GM11168 (cell line): ENCODE measurements at regions not wholly inside any gene's neighbourhood (a gene's known extent, or its start where the extent isn't known, plus 50 kb on each side); places are given as distances from the start of the nearest gene placed in this dataset.
"Not testable (repeated sequence)": the region's sequence is repeated elsewhere in the genome, so short reads cannot be mapped to it uniquely, and the experiment has no call there.

Source experiments
- in situ Hi-C: fragments of 300-500 bp; cut with MboI; formaldehyde crosslinking; loops from one replicate; pipeline ENCODE4 v1.12.0; 2022; ENCODE audit warnings: low sequenced_read_pairs; ENCODE audit not compliant: unreplicated experiment

DNA sequence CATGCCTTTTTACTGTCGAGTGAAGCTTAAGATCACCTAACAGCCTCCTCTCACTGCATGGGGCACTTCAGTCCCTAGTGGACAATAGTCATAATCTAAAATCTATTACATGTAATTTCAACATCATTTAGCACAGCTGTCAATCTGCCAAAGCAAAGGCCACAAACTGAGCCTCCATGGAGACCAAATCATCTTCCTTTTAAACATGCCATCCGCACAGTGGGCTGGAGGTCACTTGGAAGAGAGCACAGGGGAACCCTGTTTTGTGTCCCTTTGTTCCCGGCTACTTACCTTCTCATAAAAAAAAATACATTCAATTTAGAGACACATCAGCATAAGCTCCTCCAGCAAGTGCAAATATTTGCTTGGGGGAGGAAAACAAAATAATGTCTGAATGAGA is 167.3 kb downstream of the SQOR start:
- in situ Hi-C loops, result no loop called here

- in situ Hi-C loops, result no loop called here
Measured at GRCh38 chr15:45804028-45804427, 169.2 kb downstream of the SQOR start.

DNA sequence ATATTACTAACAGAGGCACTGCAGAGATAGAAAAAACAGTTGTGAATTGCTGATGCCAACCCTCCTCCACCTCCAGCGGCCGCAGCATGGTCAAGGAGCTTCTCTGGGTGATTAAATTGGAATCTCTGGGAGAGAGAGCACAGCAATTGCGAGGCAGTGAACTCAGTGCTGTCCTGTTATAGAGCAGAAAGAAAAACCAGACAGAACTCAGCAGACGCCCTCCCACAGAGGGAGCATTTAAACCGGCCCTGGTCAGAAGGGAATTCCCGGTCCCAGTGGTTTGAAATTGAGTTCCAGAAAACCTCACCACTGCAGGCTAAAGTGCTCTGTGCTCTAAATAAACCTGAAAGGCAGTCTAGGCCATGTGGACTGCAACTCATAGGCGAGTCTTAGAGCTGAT is 175.4 kb downstream of the SQOR start:
- in situ Hi-C loops, result no loop called here

GRCh38 chr15:45812200-45812599 is 177.4 kb downstream of the SQOR start:
- in situ Hi-C loops, result no loop called here

- in situ Hi-C loops, result not testable (repeated sequence)
Measured at GRCh38 chr15:45817578-45817977, 182.7 kb downstream of the SQOR start.

DNA sequence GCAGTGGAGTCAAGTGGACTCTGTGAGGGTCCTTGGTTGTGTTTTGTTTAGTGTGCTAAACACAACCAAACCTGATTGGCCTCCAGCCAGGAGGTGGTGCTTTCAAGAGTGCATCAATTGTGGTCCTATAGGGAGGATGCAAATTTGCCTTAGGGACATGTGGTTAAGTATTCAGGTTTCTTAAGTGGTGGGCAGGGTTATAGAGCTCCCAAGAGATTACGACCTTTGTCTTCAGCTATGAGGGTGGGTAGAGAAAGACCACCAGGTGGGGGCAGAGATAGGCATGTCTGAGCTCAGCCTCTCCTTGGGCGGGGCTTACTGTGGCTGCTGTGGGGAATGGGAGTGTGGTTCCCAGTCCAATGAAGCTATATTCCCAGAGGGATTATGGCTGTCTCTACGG is 186.6 kb downstream of the SQOR start:
- in situ Hi-C loops, result no loop called here

DNA sequence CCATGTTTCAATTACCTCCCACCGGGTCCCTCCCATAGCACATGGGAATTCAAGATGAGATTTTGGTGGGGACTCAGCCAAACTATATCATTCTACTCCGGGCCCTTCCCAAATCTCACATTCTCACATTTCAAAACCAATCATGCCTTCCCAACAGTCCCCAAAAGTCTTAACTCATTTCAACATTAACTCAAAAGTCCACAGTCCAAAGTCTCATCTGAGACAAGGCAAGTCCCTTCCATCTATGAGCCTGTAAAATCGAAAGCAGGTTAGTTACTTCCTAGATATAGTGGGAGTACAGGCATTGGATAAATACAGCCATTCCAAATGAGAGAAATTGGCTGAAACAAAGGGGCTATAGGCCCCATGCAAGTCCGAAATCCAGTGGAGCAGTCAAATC is 188.1 kb downstream of the SQOR start:
- in situ Hi-C loops, result not testable (repeated sequence)

- in situ Hi-C loops, result no loop called here
Measured at GRCh38 chr15:45827275-45827674, 192.4 kb downstream of the SQOR start.

- in situ Hi-C loops, result no loop called here
Measured at GRCh38 chr15:45827766-45828165, 192.9 kb downstream of the SQOR start.

DNA sequence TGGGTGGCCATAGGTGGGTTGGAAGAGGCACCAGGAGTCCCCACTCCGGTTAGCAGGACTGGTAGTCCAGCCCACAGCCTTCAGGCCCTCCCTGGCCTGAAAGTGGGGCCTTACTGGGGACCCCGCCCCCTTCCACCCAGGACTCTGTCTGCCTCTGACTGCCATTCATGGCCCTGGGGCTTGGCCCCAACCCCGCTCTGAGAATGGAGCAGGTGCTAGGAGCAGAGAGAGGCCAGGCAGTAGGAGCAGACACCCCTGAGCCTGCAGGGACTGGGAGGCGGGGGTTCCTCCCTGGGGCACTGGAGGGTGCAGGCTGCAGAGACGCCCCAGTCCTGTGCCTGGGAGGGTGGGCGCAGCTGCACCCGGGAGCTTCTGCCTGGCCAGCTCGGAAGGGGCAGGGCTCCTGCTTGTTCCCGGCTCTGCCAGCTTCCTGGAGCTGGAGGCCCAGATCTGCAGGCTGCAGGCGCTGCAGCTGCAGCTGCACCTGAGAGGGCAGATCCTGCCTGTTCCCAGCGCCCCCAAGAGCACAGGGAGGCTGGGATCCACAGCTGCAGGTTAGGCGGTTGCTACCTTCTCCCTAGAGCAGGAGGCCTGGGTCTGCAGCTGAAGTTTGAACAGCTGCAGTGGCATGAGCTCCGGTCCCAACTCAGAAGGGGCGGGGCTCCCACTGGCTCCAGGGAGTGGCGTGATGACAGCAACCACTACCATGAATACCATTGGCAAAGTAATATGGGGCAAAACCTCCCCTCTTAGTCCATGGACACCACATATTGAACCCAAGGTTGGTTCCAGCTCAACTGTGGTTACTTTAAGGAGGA is 194.7 kb downstream of the SQOR start:
- in situ Hi-C loops, result no loop called here

DNA sequence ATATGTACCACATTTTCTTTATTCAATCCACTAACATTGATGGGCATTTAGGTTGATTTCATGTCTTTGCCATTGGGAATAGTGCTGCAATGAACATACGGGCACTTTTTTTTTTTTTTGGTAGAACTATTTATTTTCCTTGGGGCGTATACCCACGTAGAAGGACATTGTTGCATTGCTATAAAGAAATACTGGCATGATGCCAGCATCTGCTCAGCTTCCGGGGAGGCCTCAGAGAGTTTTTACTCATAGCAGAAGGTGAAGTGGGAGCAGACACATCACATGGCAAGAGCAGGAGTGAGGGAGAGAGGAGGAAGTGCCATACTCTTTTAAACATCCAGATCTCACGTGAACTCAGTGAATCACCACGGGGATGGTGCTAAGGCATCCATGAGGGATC is 197.0 kb downstream of the SQOR start:
- in situ Hi-C loops, result no loop called here

DNA sequence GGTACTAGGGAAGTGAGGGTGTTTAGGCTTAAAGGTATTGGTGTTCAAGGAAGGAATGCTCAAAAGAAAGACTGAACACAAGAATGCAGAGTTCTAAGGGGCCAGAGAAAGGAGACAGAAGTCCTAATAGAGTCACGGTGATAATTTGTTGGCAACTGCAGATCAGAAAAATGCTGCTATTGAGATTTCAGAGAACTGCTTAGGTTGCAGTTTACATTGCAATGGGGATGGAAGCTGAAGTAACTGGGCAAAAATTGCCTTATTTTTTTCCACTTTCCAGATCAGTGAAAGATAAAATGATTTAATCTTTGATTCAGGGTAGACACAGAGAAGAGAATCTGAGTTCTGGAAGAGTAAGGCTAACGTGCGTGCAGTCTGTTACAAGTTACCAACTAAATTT is 199.8 kb downstream of the SQOR start:
- in situ Hi-C loops, result no loop called here

GRCh38 chr15:45842151-45842550 is 207.3 kb downstream of the SQOR start:
- in situ Hi-C loops, result no loop called here

DNA sequence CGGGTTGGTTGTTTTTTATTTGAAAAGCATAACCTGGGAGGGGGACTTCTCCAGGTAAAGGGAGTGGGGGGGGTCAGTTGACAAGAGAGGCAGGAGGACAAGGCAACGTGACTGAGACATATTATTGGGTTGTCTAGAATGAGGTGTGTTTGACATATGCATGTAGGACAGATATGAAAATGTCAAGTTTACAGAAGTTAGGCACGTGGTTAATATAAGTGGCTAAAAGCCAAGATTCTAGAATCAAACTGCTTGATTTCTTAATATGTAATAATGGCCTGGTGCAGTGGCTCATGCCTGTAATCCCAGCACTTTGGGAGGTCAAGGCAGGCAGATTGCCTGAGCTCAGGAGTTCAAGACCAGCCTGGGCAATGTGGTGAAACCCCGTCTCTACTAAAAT is 212.8 kb downstream of the SQOR start:
- in situ Hi-C loops, result no loop called here

- in situ Hi-C loops, result no loop called here
Measured at GRCh38 chr15:45849136-45849535, 214.3 kb downstream of the SQOR start.

DNA sequence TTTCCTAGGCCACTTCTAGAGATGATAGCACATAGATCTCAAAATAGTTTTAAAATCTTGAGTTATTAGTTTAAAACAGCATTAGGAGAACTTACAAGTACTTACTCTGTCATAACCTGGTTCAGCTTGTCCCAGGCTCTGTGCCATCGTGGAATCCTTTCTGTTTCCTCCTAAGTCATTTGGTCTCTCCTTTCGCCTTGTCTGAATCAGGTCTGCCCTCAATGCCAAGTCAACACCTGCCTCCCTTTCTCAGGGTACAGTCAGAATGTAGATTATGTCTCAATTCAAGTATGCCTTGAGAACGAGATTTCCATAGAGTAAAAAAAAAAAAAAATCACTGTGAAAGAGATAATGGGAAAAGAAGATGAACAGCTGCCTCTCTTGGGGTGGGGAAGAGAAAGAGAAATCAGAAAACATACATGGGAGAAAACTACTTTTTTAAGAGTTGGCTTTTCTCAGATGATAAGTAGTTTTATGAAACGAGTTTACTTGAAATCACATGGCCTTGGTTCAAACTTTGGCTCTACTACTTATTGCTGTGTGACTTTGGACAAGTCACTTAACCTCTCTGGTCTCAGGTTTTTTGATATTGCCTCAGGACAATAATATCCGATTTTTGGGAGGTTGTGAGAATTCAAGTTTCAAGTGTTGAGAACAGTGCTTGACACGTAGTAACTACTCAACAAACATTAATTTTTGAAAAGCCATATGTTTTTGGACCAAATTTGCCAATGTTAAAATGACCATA is 219.8 kb downstream of the SQOR start:
- in situ Hi-C loops, result no loop called here

- in situ Hi-C loops, result no loop called here
Measured at GRCh38 chr15:45855210-45855906, 220.5 kb downstream of the SQOR start.

GRCh38 chr15:45855907-45856579 is 221.2 kb downstream of the SQOR start:
- in situ Hi-C loops, result no loop called here

GRCh38 chr15:45857291-45857690 is 222.5 kb downstream of the SQOR start:
- in situ Hi-C loops, result no loop called here

DNA sequence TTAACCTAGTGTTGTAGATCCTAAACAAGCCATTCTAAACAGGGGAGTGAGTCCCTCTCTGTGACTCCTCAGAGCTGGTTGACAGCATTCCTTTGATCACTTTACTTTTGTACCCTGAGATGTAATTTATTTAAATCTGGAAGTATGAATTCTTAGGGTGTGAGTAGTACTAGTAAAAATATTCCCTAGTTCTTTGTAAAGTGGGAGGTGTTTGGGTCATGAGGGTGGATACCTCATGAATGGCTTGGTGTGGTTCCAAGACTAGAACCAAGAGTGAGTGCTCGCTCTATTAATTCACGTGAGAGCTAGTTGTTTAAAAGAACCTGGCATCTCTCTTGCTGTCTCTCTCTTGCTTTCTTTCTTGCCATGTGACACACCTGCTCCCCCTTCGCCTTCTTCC is 223.7 kb downstream of the SQOR start:
- in situ Hi-C loops, result no loop called here

GRCh38 chr15:45862034-45862433 is 227.2 kb downstream of the SQOR start:
- in situ Hi-C loops, result no loop called here
